ENCODE measurements at regions not wholly inside any gene's neighbourhood (a gene's known extent, or its start where the extent isn't known, plus 50 kb on each side); places are given as distances from the start of the nearest gene placed in this dataset.
"Not testable (repeated sequence)": the region's sequence is repeated elsewhere in the genome, so short reads cannot be mapped to it uniquely, and the experiment has no call there.

GRCh38 chr6:26956601-26957184, 290.8 kb upstream of the PRSS16 start:
- DNase-seq (ENCODE audit: low read depth, low spot score): peak; percentile 21

GRCh38 chr6:26957399-26958127, 289.9 kb upstream of the PRSS16 start:
- not testable (repeated sequence) for DNase-seq (ENCODE audit: low read depth, low spot score)

- not testable (repeated sequence) for DNase-seq (ENCODE audit: low read depth, low spot score)
Measured at GRCh38 chr6:26961236-26961635, 286.3 kb upstream of the PRSS16 start.

- no peak for DNase-seq (ENCODE audit: low read depth, low spot score)
Measured at GRCh38 chr6:27002447-27002846, 245.1 kb upstream of the PRSS16 start.

- DNase-seq (ENCODE audit: low read depth, low spot score): no peak
Measured at GRCh38 chr6:27007020-27007419, 240.5 kb upstream of the PRSS16 start.

GRCh38 chr6:27008613-27009012, 238.9 kb upstream of the PRSS16 start:
- DNase-seq (ENCODE audit: low read depth, low spot score): not testable (repeated sequence)

GRCh38 chr6:27014053-27014452, 233.4 kb upstream of the PRSS16 start:
- not testable (repeated sequence) for DNase-seq (ENCODE audit: low read depth, low spot score)

GRCh38 chr6:27016689-27017088, 230.8 kb upstream of the PRSS16 start:
- no peak for DNase-seq (ENCODE audit: low read depth, low spot score)

GRCh38 chr6:27018401-27018800, 229.1 kb upstream of the PRSS16 start:
- DNase-seq (ENCODE audit: low read depth, low spot score): not testable (repeated sequence)

GRCh38 chr6:27019651-27020552, 227.6 kb upstream of the PRSS16 start:
- DNase-seq (ENCODE audit: low read depth, low spot score): peak; percentile 53

- no peak for DNase-seq (ENCODE audit: low read depth, low spot score)
Measured at GRCh38 chr6:27020553-27020880, 227.0 kb upstream of the PRSS16 start.

GRCh38 chr6:27023664-27024063, 223.8 kb upstream of the PRSS16 start:
- no peak for DNase-seq (ENCODE audit: low read depth, low spot score)

GRCh38 chr6:27025351-27025750, 222.2 kb upstream of the PRSS16 start:
- DNase-seq (ENCODE audit: low read depth, low spot score): no peak

- no peak for DNase-seq (ENCODE audit: low read depth, low spot score)
Measured at GRCh38 chr6:27026361-27026760, 221.1 kb upstream of the PRSS16 start.

- DNase-seq (ENCODE audit: low read depth, low spot score): no peak
Measured at GRCh38 chr6:27031302-27031701, 216.2 kb upstream of the PRSS16 start.

- no peak for DNase-seq (ENCODE audit: low read depth, low spot score)
Measured at GRCh38 chr6:27038498-27038897, 209.0 kb upstream of the PRSS16 start.

- DNase-seq (ENCODE audit: low read depth, low spot score): no peak
Measured at GRCh38 chr6:27040244-27041042, 207.1 kb upstream of the PRSS16 start.

- DNase-seq (ENCODE audit: low read depth, low spot score): no peak
Measured at GRCh38 chr6:27043244-27043643, 204.3 kb upstream of the PRSS16 start.

GRCh38 chr6:27045131-27045530, 202.4 kb upstream of the PRSS16 start:
- not testable (repeated sequence) for DNase-seq (ENCODE audit: low read depth, low spot score)

- not testable (repeated sequence) for DNase-seq (ENCODE audit: low read depth, low spot score)
Measured at GRCh38 chr6:27047725-27048124, 199.8 kb upstream of the PRSS16 start.
